GM21825 (cell line): ENCODE measurements at regions not wholly inside any gene's neighbourhood (a gene's known extent, or its start where the extent isn't known, plus 50 kb on each side); places are given as distances from the start of the nearest gene placed in this dataset.
A peak's percentile ranks its signal among the peaks of the same experiment; 100 is the strongest.
"Not testable (repeated sequence)": the region's sequence is repeated elsewhere in the genome, so short reads cannot be mapped to it uniquely, and the experiment has no call there.

ENCODE experiments used
- ATAC-seq: cut with Tn5 transposase; IDR thresholded peaks from one replicate; pipeline ENCODE4 v1.9.1; 2021; ENCODE audit warnings: mild to moderate bottlenecking, moderate library complexity; ENCODE audit not compliant: unreplicated experiment

DNA sequence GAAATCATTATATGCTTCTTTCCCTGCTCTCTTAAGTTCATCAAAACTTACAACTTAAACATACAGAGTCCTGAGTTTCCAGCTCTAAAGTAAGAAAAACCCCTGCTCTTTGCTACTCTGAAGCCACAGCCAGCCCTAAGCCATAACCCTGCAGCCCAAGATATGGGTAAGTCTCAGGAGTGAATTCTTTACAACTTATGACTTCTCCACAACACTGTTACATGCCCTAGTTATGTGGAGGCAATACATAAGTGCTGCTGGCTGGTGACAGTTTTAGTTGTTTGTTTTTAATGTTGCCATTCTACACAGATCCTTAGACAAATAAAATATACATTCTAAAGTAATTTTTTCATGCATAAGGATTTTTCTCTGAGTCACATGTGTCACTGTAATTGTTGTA lies 100.2 kb downstream of the FBXO8 start:
- ATAC-seq = no peak

- ATAC-seq = no peak
These were observed 101.6 kb downstream of the FBXO8 start for GRCh38 chr4:174181827-174182226.

GRCh38 chr4:174177536-174177935 lies 105.9 kb downstream of the FBXO8 start:
- no peak for ATAC-seq

DNA sequence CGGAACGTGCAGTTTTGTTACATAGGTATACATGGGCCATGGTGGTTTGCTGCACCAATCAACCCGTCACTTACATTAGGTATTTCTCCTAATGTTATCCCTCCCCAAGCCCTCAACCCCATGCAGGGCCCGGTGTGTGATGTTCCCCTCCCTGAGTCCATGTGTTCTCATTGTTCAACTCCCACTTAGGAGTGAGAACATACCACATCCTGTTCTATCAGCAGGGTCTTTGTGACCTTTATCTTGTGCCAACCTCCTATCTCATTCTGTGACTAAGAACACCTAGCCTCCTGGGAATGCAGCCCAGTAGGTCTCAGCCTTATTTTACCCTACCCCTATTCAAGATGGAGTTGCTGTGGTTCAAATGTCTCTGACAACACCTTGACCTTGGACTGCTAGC lies 107.6 kb downstream of the FBXO8 start:
- not testable (repeated sequence) for ATAC-seq

DNA sequence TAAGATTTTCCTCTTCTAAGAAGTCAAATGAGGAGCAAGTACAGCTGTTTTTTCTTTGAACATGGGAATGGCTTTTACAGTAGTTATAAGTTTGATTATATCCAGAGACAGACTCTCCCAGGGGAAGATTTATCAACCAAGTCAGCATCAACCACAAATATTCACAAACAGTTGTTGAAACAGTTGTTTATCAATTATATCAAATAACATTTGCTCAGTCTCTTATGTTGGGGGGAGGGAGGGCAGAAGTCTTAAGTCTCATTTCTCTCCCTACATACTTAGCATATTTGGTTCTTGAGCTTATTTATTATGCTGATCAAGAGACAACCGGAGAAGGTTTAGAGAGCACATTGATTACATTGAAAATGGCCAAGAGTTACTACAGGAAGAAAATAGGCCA lies 110.1 kb downstream of the FBXO8 start:
- ATAC-seq = no peak

DNA sequence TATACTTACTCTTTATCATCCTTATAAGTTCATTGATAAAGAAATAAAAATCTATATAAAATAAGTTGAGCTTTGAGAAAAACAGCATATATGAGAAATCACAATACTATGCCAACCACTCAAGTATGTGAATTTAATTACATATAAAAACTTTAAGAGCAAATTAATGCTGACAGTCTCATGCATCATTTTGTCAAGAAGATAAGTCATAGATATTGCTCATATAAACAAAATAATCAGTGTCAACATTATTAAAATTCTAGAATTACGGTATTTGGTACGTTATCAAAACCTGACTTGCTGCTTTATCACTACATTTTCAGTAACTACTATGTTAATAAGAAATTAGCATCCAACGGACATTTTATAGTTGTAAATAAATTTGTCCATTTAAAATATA lies 111.2 kb downstream of the FBXO8 start:
- no peak for ATAC-seq

GRCh38 chr4:174170906-174171305 lies 112.6 kb downstream of the FBXO8 start:
- no peak for ATAC-seq

DNA sequence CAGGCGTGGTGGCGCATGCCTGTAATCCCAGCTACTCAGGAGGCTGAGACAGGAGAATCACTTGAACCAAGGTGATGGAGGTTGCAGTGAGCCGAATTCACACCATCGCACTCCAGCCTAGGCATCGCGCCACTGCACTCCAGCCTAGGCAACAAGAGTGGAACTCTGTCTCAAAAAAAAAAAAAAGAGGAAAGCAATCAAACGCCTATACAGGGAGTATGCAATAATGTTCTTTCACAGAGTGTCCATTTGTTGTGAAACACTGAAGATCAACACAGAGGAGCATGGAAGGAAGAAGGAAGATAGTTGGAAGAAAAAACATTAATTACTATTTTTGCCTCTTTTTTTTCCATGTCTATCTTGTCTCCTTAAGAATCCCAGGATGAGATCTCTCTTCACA lies 113.4 kb downstream of the FBXO8 start:
- no peak for ATAC-seq

GRCh38 chr4:174157106-174157607 lies 126.3 kb downstream of the FBXO8 start:
- no peak for ATAC-seq

DNA sequence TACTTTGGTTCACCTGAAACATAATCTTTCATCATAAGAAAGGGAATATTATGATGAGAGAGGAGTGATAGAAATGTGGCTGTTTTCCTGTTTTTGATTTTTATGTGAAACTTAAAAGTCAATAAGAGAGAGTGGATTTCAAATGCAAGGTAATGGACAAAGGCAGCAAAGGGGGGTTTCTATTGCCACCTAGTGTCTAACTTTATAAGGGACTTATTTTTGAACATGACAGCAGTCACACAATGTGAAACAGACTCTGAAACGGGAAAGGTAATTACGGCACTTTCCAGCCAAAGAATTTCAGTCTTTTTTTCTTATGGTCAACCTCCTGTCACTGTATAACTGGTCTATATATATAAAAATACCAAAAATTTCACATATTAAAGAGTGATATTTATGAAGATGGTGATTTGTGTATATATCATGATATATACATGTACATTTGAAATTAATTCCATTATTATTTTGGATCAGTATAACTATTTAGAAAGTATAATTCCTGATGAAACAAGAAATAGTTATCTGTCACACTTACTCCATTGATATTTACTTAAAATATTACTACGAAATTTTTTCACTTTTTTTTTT lies 127.1 kb downstream of the FBXO8 start:
- peak; percentile 72 for ATAC-seq

- no peak for ATAC-seq
These were observed 129.1 kb downstream of the FBXO8 start for GRCh38 chr4:174154215-174154854.

- no peak for ATAC-seq
These were observed 130.6 kb downstream of the FBXO8 start for GRCh38 chr4:174152717-174153466.

DNA sequence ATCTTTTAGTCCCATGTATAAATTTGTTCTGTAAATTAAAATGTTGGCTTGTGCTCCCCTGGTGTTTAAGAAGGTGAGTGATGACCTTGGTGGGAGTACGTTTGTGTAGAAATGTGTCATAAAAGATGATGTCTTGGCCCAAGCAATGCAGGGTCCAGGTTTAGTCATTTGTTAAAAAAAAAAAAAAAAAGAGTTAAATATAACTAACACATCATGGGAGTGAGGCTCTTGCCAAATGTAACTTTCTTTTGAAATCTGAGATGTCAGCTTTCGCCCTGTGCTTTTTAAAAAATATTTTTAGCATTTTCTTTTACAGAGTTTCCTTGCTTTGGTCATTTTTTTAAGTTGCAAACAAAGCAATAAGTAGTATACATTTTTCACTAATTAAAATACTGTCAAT lies 135.6 kb downstream of the FBXO8 start:
- no peak for ATAC-seq

GRCh38 chr4:174144106-174144505 lies 139.4 kb downstream of the FBXO8 start:
- ATAC-seq = no peak

GRCh38 chr4:174141876-174142275 lies 141.6 kb downstream of the FBXO8 start:
- ATAC-seq = no peak

- no peak for ATAC-seq
These were observed 144.9 kb downstream of the FBXO8 start for GRCh38 chr4:174138616-174139015.

- no peak for ATAC-seq
These were observed 145.8 kb downstream of the FBXO8 start for GRCh38 chr4:174137698-174138097.

- no peak for ATAC-seq
These were observed 147.5 kb downstream of the FBXO8 start for GRCh38 chr4:174135936-174136406.

DNA sequence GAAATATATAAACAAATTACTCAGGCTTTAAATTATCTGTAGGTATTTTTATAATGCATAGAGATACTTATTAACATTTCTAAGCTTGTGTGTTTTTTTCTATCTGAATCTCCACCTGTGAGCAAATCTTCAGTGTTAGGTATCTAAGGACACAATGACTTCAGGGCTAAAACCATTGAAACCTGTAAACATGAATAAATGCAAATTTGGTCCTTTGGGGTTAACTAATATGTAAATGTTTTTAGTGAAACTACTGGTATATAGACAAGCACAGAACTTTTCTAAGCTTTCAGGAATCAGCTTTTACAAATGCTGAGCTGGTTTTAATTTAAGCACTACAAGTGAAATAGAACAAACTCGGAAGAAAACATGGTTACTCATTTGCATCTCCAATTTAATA lies 147.9 kb downstream of the FBXO8 start:
- ATAC-seq = no peak

DNA sequence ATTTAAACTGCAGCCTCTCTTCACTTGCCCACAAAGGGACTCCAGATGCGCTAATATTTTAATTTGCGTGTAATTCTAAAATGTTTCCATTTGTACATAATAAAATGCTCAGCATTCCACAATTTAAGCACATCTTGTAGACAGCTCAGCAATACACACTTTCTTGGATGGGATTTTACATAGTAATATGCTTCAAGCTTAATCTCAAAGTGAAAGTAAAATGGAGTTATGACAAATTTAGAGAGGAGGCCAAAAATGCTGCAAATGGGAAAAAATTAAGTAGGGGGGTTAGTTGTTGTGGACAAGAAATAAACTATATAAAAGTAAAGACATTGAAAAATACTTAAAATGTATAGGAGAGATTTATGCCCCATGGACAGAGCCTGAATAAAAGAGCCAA lies 149.1 kb downstream of the FBXO8 start:
- no peak for ATAC-seq

GRCh38 chr4:174133551-174133950 lies 149.9 kb downstream of the FBXO8 start:
- no peak for ATAC-seq

- ATAC-seq = no peak
These were observed 151.6 kb downstream of the FBXO8 start for GRCh38 chr4:174131901-174132300.
